DOHH2 (cell line): ENCODE measurements at regions not wholly inside any gene's neighbourhood (a gene's known extent, or its start where the extent isn't known, plus 50 kb on each side); places are given as distances from the start of the nearest gene placed in this dataset.

Source experiments
- CTCF ChIP-seq: fragments of 200-600 bp; sonication (generic); IDR thresholded peaks from one replicate; pipeline ENCODE4 v1.5.1; 2014; ENCODE audit warnings: antibody characterized with exemption, mild to moderate bottlenecking, low read depth, low read length; ENCODE audit not compliant: poor library complexity, severe bottlenecking
- EZH2phosphoT487 ChIP-seq: fragments of 200-600 bp; sonication (generic); IDR thresholded peaks from 2 replicates; pipeline ENCODE4 v1.6.1; 2017; ENCODE audit warnings: borderline replicate concordance, mild to moderate bottlenecking, antibody characterized with exemption, low read length, moderate library complexity, mixed read lengths

GRCh38 chr6:135642912-135643311, 145.4 kb upstream of the AHI1 start:
- TF ChIP-seq CTCF: no peak
- TF ChIP-seq EZH2phosphoT487: no peak
